AG09309 (cell line): ENCODE measurements at regions not wholly inside any gene's neighbourhood (a gene's known extent, or its start where the extent isn't known, plus 50 kb on each side); places are given as distances from the start of the nearest gene placed in this dataset.

ENCODE experiments used
- DNase-seq: peaks from one replicate; pipeline ENCODE4 v3.0.0-alpha.2; 2010; ENCODE audit warnings: low read depth
- H3K4me3 ChIP-seq: 2 replicates; pipeline ENCODE4 v1.5.1; 2011; ENCODE audit warnings: mild to moderate bottlenecking, low read depth, low read length, moderate library complexity; ENCODE audit not compliant: control insufficient read depth
- TF ChIP-seq, protein P1 (sequence below): IDR thresholded peaks from 2 replicates; pipeline ENCODE4 v1.5.1; 2011; ENCODE audit warnings: mild to moderate bottlenecking, low read depth, low read length, inconsistent platforms; ENCODE audit not compliant: insufficient read depth, control insufficient read depth; ENCODE audit errors: missing control alignments

DNA sequence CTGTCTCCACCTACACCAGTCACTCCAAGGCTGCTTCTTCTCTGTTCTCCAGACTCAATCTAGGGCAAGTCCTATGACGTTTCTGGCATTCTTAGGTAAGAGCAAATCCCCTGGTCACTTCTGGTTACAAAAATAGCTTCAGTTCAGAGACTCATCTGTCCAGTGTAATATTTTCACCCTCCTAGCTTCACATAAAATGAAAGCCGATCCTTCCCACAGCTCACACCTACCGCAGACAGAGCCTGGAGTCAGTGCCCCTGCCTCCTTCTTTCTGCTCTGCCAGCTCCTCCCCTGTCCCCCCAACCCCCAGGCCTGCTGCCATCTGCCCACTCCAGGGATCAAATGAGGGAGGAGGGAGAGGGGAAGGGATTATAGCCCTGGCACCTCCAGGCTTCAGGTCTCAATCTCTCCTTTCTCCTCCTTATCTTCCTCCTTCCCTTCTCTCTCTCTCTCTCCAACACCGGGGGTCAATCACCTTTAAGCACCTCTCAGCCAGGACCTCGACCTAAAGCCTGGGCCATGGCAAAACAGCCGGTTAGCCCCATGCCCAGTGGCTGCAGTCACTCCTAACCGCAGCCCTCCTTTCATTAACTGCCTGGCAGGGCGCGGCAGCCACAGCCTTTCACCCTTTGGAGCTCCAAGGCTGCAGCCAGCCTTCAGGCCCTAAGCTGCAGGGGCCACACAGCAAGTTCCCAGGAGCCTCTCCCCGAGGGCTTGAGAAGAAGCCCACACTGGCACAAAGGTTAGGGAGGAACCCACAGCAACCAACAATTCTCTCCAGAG is 292.6 kb upstream of the MGMT start:
- TF ChIP-seq, protein P1, sequence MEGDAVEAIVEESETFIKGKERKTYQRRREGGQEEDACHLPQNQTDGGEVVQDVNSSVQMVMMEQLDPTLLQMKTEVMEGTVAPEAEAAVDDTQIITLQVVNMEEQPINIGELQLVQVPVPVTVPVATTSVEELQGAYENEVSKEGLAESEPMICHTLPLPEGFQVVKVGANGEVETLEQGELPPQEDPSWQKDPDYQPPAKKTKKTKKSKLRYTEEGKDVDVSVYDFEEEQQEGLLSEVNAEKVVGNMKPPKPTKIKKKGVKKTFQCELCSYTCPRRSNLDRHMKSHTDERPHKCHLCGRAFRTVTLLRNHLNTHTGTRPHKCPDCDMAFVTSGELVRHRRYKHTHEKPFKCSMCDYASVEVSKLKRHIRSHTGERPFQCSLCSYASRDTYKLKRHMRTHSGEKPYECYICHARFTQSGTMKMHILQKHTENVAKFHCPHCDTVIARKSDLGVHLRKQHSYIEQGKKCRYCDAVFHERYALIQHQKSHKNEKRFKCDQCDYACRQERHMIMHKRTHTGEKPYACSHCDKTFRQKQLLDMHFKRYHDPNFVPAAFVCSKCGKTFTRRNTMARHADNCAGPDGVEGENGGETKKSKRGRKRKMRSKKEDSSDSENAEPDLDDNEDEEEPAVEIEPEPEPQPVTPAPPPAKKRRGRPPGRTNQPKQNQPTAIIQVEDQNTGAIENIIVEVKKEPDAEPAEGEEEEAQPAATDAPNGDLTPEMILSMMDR = no peak
- no peak for DNase-seq
- no peak overlapping the region for H3K4me3 ChIP-seq

DNA sequence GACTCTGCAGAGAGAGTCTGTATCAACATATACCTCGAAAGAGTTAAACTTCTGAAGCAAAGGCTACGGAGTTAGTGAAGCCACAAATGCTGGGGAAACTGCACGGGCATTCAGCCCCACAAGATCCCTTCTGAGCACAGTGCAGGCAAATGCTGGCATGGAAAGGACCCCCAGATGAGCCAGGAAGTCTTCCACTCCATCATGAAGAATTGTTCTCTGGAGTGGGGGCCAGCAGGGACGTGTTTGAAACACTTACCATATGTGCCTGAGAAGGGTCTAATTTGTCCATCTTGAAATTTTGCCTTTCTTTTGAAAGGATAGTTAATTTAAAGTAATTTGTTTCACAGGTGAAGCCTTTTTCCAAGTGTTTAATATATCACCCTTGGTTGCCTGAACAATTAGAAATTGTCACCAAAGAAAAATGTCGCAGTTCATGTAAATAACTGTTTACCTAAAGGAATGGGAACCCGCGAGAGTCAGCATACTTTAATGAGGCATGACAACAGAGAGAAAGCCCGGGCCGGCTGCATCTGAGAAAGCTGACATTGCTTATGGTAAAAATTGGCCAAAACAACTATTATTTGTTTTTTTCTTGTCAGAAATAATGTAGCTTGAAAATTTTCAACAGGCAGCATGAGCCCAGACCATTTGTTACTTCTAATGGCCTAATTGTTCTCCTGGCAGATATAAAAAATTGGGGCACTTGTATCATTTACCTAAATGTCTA is 287.6 kb upstream of the MGMT start:
- DNase-seq = no peak
- TF ChIP-seq, protein P1 = no peak
- H3K4me3 ChIP-seq = no peak overlapping the region

DNA sequence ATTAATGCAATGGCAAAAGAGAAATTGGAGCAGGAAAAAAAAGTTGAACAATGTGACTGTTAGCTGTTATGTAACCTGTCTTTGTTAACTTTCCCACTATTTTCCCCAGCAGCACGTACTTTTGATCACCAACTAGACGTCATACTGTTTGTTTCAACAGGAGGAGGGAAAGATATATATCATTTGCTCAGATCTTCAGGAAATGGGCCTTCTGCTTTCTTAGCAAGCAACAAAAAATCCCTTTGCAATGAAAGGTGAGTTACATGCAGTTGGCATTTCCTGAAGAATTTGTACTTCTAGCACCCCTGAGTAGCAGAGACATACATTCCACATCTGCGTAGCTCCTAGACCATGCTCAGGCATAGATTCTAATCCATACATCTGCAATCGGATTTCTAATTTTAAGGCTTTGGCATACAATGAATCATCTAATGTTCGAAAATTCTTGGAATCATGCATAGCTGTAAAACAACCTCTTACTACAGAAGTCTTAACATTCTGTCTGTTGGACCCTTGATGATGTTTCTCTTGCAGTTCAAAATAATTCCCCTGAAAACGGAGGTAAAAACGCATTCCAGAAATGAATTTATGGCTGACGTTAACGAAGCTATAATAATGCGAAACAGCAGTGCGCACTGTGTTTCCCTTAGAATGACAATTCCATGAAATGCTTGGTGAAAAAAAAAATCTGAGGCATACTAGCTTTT is 286.9 kb upstream of the MGMT start:
- H3K4me3 ChIP-seq = no peak overlapping the region
- no peak for DNase-seq
- TF ChIP-seq, protein P1 = no peak

DNA sequence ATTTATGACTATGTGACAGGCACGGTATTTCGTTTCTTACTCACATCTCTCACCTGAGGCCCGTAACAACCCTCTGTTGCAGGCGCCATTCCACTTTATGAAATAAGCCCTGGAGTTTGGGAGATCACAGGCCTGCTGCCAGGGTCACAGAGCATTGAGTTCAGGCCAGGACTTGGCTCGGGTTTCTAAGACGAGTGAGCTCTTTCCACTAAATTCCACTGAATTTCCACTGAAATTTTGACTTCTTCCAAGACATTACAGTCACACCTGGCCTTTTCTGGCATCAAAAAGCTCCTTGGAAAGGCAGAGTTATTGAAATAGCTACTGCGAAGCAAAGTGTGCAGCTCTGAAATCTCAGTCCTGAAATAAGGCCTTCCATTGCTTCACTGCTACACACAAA is 282.8 kb upstream of the MGMT start:
- no peak for DNase-seq
- TF ChIP-seq, protein P1 = no peak
- no peak overlapping the region for H3K4me3 ChIP-seq

DNA sequence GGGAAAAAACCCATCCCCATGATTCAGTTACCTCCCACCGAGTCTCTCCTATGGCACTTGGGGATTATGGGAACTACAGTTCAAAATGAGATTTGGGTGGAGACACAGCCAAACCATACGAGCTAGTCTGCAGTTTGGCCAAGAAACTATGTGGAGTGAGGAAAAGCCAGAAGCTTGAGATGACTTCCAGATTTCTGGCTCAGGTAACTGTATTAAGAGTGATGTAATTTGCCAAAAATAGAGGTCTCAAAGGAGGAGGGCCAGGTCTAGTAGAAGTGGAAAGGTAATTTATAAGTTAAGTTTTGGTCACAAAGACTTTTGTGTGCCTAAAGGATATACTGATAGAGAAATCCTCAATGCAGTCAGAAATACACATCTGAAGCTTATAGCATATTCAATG is 279.7 kb upstream of the MGMT start:
- TF ChIP-seq, protein P1 = no peak
- H3K4me3 ChIP-seq = no peak overlapping the region
- DNase-seq = no peak

DNA sequence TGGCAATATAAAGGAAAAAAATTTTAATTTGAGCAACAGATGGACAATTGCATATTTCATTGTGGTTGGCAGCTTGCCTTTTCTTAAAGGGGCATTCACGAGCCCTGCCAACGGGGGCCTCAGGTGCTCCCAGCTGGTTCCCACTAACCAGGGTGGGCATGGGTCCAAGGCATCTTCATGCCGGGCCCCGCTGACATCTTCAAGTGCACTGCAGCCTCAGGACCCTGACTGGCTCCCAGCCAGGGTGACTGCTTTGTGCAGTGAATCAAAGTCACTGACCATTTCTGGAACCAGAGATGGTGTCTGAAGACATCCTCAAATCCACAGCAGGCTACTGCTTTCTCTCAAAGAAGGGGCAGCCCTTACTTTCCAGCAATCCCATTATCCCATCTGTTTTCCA is 275.2 kb upstream of the MGMT start:
- no peak for DNase-seq
- no peak overlapping the region for H3K4me3 ChIP-seq
- TF ChIP-seq, protein P1 = no peak
